ENCODE measurements at regions not wholly inside any gene's neighbourhood (a gene's known extent, or its start where the extent isn't known, plus 50 kb on each side); places are given as distances from the start of the nearest gene placed in this dataset.

GRCh38 chr9:115675834-115676233 lies 477.8 kb upstream of the PAPPA start:
- TF ChIP-seq MEF2A (IDR thresholded peaks at IDR 0.05; ENCODE audit: borderline replicate concordance, low read depth) (no peak), EZH2phosphoT487 (IDR thresholded peaks at IDR 0.05; ENCODE audit: borderline replicate concordance, low read depth) (no peak), ZBTB33 (IDR thresholded peaks at IDR 0.05; ENCODE audit: borderline replicate concordance, low read depth) (no peak), SIN3A (IDR thresholded peaks at IDR 0.05; ENCODE audit: borderline replicate concordance, low read depth, low read length) (no peak), ELF1 (IDR thresholded peaks at IDR 0.05) (no peak), MXI1 (IDR thresholded peaks at IDR 0.05; ENCODE audit: low read depth, low read length) (no peak), RFX5 (IDR thresholded peaks at IDR 0.05; ENCODE audit: low read length) (no peak), FOSL2 (IDR thresholded peaks at IDR 0.05; ENCODE audit: borderline replicate concordance, low read depth) (no peak), PBX3 (IDR thresholded peaks at IDR 0.05) (no peak), RXRA (IDR thresholded peaks at IDR 0.05; ENCODE audit: borderline replicate concordance, low read depth) (no peak)

GRCh38 chr9:115680231-115680630 lies 473.4 kb upstream of the PAPPA start:
- H3K36me3 ChIP-seq (replicated peaks in 1 of 2; ENCODE audit: control insufficient read depth in 1 of 2, insufficient read depth in 2 of 2, low read length in 1 of 2): peaks cover 0 to 18% of the 10 kb centered on the region in 2 experiments
- H3K9me3 ChIP-seq: peaks cover 15% of the 10 kb centered on the region
- 93% methylated on average over 1 of the region's 1 CpG for WGBS (ENCODE audit: low lambda C conversion rate)
- H3K4me2 ChIP-seq: no peak overlapping the region
- H3K9ac ChIP-seq: no peak overlapping the region
- no peaks in the 10 kb centered on the region for H3K4me1 ChIP-seq (ENCODE audit: control insufficient read depth in 1 of 2, insufficient read depth in 2 of 2, low read depth in 1 of 2, low read length in 1 of 2)
- no peak for DNase-seq
- H3K27me3 ChIP-seq (ENCODE audit: insufficient read depth): no peaks in the 10 kb centered on the region
- ChIA-PET POLR2A (no interaction called here), CTCF (no interaction called here)
- peak overlapping the region; percentile 11; the same call in 1 of the 2 replicates for H2AFZ ChIP-seq (ENCODE audit: low read depth)
- no peaks in the 10 kb centered on the region for H4K20me1 ChIP-seq (ENCODE audit: insufficient read depth)
- 0 out of 4 replicates have a peak overlapping the region, but pooled peaks of 1 of the 2 experiments have one; percentile 19 for H3K27ac ChIP-seq (ENCODE audit: low read depth in 2 of 2, low read length in 1 of 2)
- no peak overlapping the region for H3K4me3 ChIP-seq (ENCODE audit: low read depth in 2 of 2, low read length in 1 of 2)
- H3F3A ChIP-seq (replicated peaks; ENCODE audit: insufficient read depth): peaks cover 21% of the 10 kb centered on the region
- H3K79me2 ChIP-seq (ENCODE audit: insufficient read depth): no peaks in the 10 kb centered on the region
- no peaks in the 10 kb centered on the region for H3K9me2 ChIP-seq
- TF ChIP-seq RCOR1 (IDR thresholded peaks at IDR 0.05; ENCODE audit: low read length) (no peak), CHD2 (IDR thresholded peaks at IDR 0.05; ENCODE audit: low read length, partially characterized antibody) (no peak), ZBTB33 (IDR thresholded peaks at IDR 0.05; ENCODE audit: borderline replicate concordance, low read depth) (no peak), EP300 (IDR thresholded peaks at IDR 0.05; ENCODE audit: borderline replicate concordance in 1 of 2, low read depth in 1 of 2, low read length in 1 of 2) (no peak), EZH2phosphoT487 (IDR thresholded peaks at IDR 0.05; ENCODE audit: borderline replicate concordance, low read depth) (no peak), TCF12 (IDR thresholded peaks at IDR 0.05) (no peak), SIN3A (IDR thresholded peaks at IDR 0.05; ENCODE audit: borderline replicate concordance, low read depth, low read length) (no peak), RXRA (IDR thresholded peaks at IDR 0.05; ENCODE audit: borderline replicate concordance, low read depth) (no peak), USF1 (IDR thresholded peaks at IDR 0.05; ENCODE audit: borderline replicate concordance, low read depth) (no peak), RAD21 (IDR thresholded peaks at IDR 0.05; ENCODE audit: low read length) (no peak), REST (IDR thresholded peaks at IDR 0.05; ENCODE audit: low read depth, low read length) (no peak)

More at GRCh38 chr9:115675834-115676233, 477.8 kb upstream of the PAPPA start:
- no peak overlapping the region for H3K4me3 ChIP-seq (ENCODE audit: low read depth in 2 of 2, low read length in 1 of 2)
- H3K9ac ChIP-seq: no peak overlapping the region
- peaks cover 0 to 5% of the 10 kb centered on the region in 2 experiments for H3K36me3 ChIP-seq (replicated peaks in 1 of 2; ENCODE audit: control insufficient read depth in 1 of 2, insufficient read depth in 2 of 2, low read length in 1 of 2)
- CTCF ChIA-PET: no interaction called here
- no peak overlapping the region for H2AFZ ChIP-seq (ENCODE audit: low read depth)
- H3F3A ChIP-seq (replicated peaks; ENCODE audit: insufficient read depth): peaks cover 44% of the 10 kb centered on the region
- H3K79me2 ChIP-seq (ENCODE audit: insufficient read depth): no peaks in the 10 kb centered on the region
- H3K4me2 ChIP-seq: no peak overlapping the region
- POLR2A ChIA-PET: no interaction called here
- no peaks in the 10 kb centered on the region for H3K9me3 ChIP-seq
- no peaks in the 10 kb centered on the region for H4K20me1 ChIP-seq (ENCODE audit: insufficient read depth)
- DNase-seq: no peak
- H3K4me1 ChIP-seq (ENCODE audit: control insufficient read depth in 1 of 2, insufficient read depth in 2 of 2, low read depth in 1 of 2, low read length in 1 of 2): peaks cover 0 to 25% of the 10 kb centered on the region in 2 experiments; a peak in 1 of 4 replicates
- 96% methylated on average over 3 of the region's 3 CpGs for whole genome bisulfite sequencing (ENCODE audit: low lambda C conversion rate)
- no peaks in the 10 kb centered on the region for H3K9me2 ChIP-seq
- H3K27me3 ChIP-seq (ENCODE audit: insufficient read depth): no peaks in the 10 kb centered on the region
- H3K27ac ChIP-seq (ENCODE audit: low read depth in 2 of 2, low read length in 1 of 2): peak overlapping the region in 1 of 2 experiments; percentile 100; a peak in 2 of 4 replicates

Data from SK-N-SH (cell line).